ENCODE measurements at regions not wholly inside any gene's neighbourhood (a gene's known extent, or its start where the extent isn't known, plus 50 kb on each side); places are given as distances from the start of the nearest gene placed in this dataset.

- no peak overlapping the region for H3K4me3 ChIP-seq (ENCODE audit: low read depth, low read length)
- TF ChIP-seq CTCF (IDR thresholded peaks at IDR 0.05; ENCODE audit: borderline replicate concordance, insufficient read depth, low read depth, low read length) = no peak
These were observed 209.2 kb downstream of the ARL4C start for GRCh38 chr2:234287650-234288049.

GRCh38 chr2:234286956-234287355 is 209.9 kb downstream of the ARL4C start:
- no peak for TF ChIP-seq CTCF (IDR thresholded peaks at IDR 0.05; ENCODE audit: borderline replicate concordance, insufficient read depth, low read depth, low read length)

GRCh38 chr2:234286118-234286598 is 210.7 kb downstream of the ARL4C start:
- H3K4me3 ChIP-seq (ENCODE audit: low read depth, low read length) = no peak overlapping the region
- TF ChIP-seq CTCF (IDR thresholded peaks at IDR 0.05; ENCODE audit: borderline replicate concordance, insufficient read depth, low read depth, low read length) = no peak

More at GRCh38 chr2:234286956-234287355, 209.9 kb downstream of the ARL4C start:
- H3K4me3 ChIP-seq (ENCODE audit: low read depth, low read length) = no peak overlapping the region

- H3K4me3 ChIP-seq (ENCODE audit: low read depth, low read length) = no peak overlapping the region
- TF ChIP-seq CTCF (IDR thresholded peaks at IDR 0.05; ENCODE audit: borderline replicate concordance, insufficient read depth, low read depth, low read length) = no peak
These were observed 211.3 kb downstream of the ARL4C start for GRCh38 chr2:234285541-234285940.

GRCh38 chr2:234279637-234280036 is 217.2 kb downstream of the ARL4C start:
- TF ChIP-seq CTCF (IDR thresholded peaks at IDR 0.05; ENCODE audit: borderline replicate concordance, insufficient read depth, low read depth, low read length) = no peak

GRCh38 chr2:234278556-234279255 is 218.2 kb downstream of the ARL4C start:
- no peak for TF ChIP-seq CTCF (IDR thresholded peaks at IDR 0.05; ENCODE audit: borderline replicate concordance, insufficient read depth, low read depth, low read length)

More at GRCh38 chr2:234279637-234280036, 217.2 kb downstream of the ARL4C start:
- no peak overlapping the region for H3K4me3 ChIP-seq (ENCODE audit: low read depth, low read length)

GRCh38 chr2:234275515-234275914 is 221.4 kb downstream of the ARL4C start:
- TF ChIP-seq CTCF (IDR thresholded peaks at IDR 0.05; ENCODE audit: borderline replicate concordance, insufficient read depth, low read depth, low read length) = no peak
- no peak overlapping the region for H3K4me3 ChIP-seq (ENCODE audit: low read depth, low read length)

More at GRCh38 chr2:234278556-234279255, 218.2 kb downstream of the ARL4C start:
- H3K4me3 ChIP-seq (ENCODE audit: low read depth, low read length) = no peak overlapping the region

Data from GM12875 (cell line).